ENCODE measurements at regions not wholly inside any gene's neighbourhood (a gene's known extent, or its start where the extent isn't known, plus 50 kb on each side); places are given as distances from the start of the nearest gene placed in this dataset.

DNA sequence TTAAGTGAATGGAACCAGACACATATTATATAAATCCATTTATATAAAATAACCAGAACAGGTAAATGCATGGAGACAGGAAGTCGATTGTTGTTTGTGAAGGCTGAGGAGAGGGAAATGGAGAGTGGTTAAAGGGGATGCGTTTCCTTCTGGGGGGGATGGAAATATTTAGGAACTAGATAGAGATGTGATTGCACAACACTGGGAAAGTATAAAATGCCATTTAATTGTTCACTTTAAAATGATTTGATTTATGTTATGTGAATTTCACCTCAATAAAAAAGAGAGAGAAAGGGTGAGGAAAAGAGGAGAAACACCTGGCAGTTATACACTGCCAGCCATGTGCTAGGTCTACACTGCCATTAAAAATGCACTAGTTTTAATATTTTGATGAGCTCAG, 312.6 kb downstream of the CD83 start:
- TF ChIP-seq FOSL1 (IDR thresholded peaks at IDR 0.05; ENCODE audit: low read depth) (no peak), SP1 (IDR thresholded peaks at IDR 0.05; ENCODE audit: low read depth) (no peak), RAD21 (IDR thresholded peaks at IDR 0.05; ENCODE audit: low read depth) (no peak), SIN3A (IDR thresholded peaks at IDR 0.05; ENCODE audit: low read depth) (no peak), JUND (IDR thresholded peaks at IDR 0.05) (no peak), CBX3 (IDR thresholded peaks at IDR 0.05; ENCODE audit: low read depth) (no peak), EZH2phosphoT487 (IDR thresholded peaks at IDR 0.05; ENCODE audit: borderline replicate concordance) (no peak), EZH2 (IDR thresholded peaks at IDR 0.05) (no peak), YY1 (IDR thresholded peaks at IDR 0.05; ENCODE audit: extremely low read depth, insufficient replicate concordance, low read depth, low read length) (no peak), EGR1 (IDR thresholded peaks at IDR 0.05; ENCODE audit: low read depth) (no peak), CEBPB (IDR thresholded peaks at IDR 0.05; ENCODE audit: low read depth) (no peak), POLR2AphosphoS5 (IDR thresholded peaks at IDR 0.05; ENCODE audit: low read depth, low read length) (no peak), POLR2A (IDR thresholded peaks at IDR 0.05; ENCODE audit: borderline replicate concordance, extremely low read depth, insufficient read depth, insufficient read length) (no peak), TCF7L2 (IDR thresholded peaks at IDR 0.05; ENCODE audit: borderline replicate concordance, extremely low read depth, insufficient read depth, insufficient read length) (no peak), ELF1 (IDR thresholded peaks at IDR 0.05; ENCODE audit: borderline replicate concordance, low read depth) (no peak), ZFX (IDR thresholded peaks at IDR 0.05) (no peak)
- TF ChIP-seq, protein P1, sequence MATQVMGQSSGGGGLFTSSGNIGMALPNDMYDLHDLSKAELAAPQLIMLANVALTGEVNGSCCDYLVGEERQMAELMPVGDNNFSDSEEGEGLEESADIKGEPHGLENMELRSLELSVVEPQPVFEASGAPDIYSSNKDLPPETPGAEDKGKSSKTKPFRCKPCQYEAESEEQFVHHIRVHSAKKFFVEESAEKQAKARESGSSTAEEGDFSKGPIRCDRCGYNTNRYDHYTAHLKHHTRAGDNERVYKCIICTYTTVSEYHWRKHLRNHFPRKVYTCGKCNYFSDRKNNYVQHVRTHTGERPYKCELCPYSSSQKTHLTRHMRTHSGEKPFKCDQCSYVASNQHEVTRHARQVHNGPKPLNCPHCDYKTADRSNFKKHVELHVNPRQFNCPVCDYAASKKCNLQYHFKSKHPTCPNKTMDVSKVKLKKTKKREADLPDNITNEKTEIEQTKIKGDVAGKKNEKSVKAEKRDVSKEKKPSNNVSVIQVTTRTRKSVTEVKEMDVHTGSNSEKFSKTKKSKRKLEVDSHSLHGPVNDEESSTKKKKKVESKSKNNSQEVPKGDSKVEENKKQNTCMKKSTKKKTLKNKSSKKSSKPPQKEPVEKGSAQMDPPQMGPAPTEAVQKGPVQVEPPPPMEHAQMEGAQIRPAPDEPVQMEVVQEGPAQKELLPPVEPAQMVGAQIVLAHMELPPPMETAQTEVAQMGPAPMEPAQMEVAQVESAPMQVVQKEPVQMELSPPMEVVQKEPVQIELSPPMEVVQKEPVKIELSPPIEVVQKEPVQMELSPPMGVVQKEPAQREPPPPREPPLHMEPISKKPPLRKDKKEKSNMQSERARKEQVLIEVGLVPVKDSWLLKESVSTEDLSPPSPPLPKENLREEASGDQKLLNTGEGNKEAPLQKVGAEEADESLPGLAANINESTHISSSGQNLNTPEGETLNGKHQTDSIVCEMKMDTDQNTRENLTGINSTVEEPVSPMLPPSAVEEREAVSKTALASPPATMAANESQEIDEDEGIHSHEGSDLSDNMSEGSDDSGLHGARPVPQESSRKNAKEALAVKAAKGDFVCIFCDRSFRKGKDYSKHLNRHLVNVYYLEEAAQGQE (IDR thresholded peaks at IDR 0.05; ENCODE audit: low read depth): no peak
- TF ChIP-seq, protein P2, sequence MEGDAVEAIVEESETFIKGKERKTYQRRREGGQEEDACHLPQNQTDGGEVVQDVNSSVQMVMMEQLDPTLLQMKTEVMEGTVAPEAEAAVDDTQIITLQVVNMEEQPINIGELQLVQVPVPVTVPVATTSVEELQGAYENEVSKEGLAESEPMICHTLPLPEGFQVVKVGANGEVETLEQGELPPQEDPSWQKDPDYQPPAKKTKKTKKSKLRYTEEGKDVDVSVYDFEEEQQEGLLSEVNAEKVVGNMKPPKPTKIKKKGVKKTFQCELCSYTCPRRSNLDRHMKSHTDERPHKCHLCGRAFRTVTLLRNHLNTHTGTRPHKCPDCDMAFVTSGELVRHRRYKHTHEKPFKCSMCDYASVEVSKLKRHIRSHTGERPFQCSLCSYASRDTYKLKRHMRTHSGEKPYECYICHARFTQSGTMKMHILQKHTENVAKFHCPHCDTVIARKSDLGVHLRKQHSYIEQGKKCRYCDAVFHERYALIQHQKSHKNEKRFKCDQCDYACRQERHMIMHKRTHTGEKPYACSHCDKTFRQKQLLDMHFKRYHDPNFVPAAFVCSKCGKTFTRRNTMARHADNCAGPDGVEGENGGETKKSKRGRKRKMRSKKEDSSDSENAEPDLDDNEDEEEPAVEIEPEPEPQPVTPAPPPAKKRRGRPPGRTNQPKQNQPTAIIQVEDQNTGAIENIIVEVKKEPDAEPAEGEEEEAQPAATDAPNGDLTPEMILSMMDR (IDR thresholded peaks at IDR 0.05 in 2 of 3, conservative IDR thresholded peaks at IDR 0.05 in 1 of 3; ENCODE audit: borderline replicate concordance in 1 of 3, insufficient read depth in 1 of 3, low read depth in 2 of 3, low read length in 2 of 3): no peak
- TF ChIP-seq, protein P3, sequence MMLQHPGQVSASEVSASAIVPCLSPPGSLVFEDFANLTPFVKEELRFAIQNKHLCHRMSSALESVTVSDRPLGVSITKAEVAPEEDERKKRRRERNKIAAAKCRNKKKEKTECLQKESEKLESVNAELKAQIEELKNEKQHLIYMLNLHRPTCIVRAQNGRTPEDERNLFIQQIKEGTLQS (IDR thresholded peaks at IDR 0.05): no peak
- no peak overlapping the region for H2AFZ ChIP-seq (ENCODE audit: low read depth, low read length, poor library complexity, severe bottlenecking)
- no peaks in the 10 kb centered on the region for H3K79me2 ChIP-seq (ENCODE audit: insufficient read depth, low read length)
- H3K4me3 ChIP-seq (replicated peaks in 1 of 2; ENCODE audit: low read depth in 1 of 2, low read length in 2 of 2): no peak overlapping the region
- H3K27ac ChIP-seq (ENCODE audit: low read depth, low read length): no peak overlapping the region
- H3K9me3 ChIP-seq (ENCODE audit: control insufficient read depth in 1 of 2, insufficient read depth in 1 of 2, low read depth in 1 of 2, low read length in 2 of 2): no peaks in the 10 kb centered on the region
- RAD21 ChIA-PET (ENCODE audit: low non-redundant PET in 1 of 2, low total read pairs in 2 of 2, uncharacterized antibody in 2 of 2, unreplicated experiment in 2 of 2): no interaction called here
- H3K4me1 ChIP-seq (ENCODE audit: control insufficient read depth in 1 of 2, insufficient read depth in 2 of 2, low read length in 2 of 2): no peaks in the 10 kb centered on the region
- H4K20me1 ChIP-seq (ENCODE audit: insufficient read depth): no peaks in the 10 kb centered on the region
- no peak overlapping the region for H3K9ac ChIP-seq (ENCODE audit: low read length)
- POLR2A ChIA-PET: no interaction called here
- CTCF ChIA-PET: no interaction called here
- DNase-seq (ENCODE audit: low read depth, low spot score) (no peak), ATAC-seq (no peak)
- intact Hi-C loops (cut with micrococcal nuclease): no loop called here
- H3K36me3 ChIP-seq (ENCODE audit: control insufficient read depth in 1 of 2, insufficient read depth in 2 of 2, low read length in 2 of 2): no peaks in the 10 kb centered on the region
- H3K9me2 ChIP-seq (ENCODE audit: insufficient read depth): no peaks in the 10 kb centered on the region
- BruUV-seq (replicated peaks): no TSS peak
- no peak overlapping the region for H3K4me2 ChIP-seq (ENCODE audit: low read length)
- H3K27me3 ChIP-seq (ENCODE audit: insufficient read depth, low read length): no peaks in the 10 kb centered on the region

Measured in HCT116 (cell line).